Rectal smooth muscle tissue (tissue), 1 donor: ENCODE measurements at regions not wholly inside any gene's neighbourhood (a gene's known extent, or its start where the extent isn't known, plus 50 kb on each side); places are given as distances from the start of the nearest gene placed in this dataset.
A peak's percentile ranks its signal among the peaks of the same experiment; 100 is the strongest.

ENCODE experiments used
- H3K27ac ChIP-seq: one replicate; pipeline ENCODE4 v1.7.0; 2013; ENCODE audit warnings: low read depth, low read length, inconsistent platforms
- H3K27me3 ChIP-seq: one replicate; pipeline ENCODE4 v1.7.0; 2013; ENCODE audit warnings: low read length; ENCODE audit not compliant: control insufficient read depth, insufficient read depth
- H3K36me3 ChIP-seq: one replicate; pipeline ENCODE4 v1.7.0; 2013; ENCODE audit warnings: low read length; ENCODE audit not compliant: control insufficient read depth, insufficient read depth
- H3K4me1 ChIP-seq: one replicate; pipeline ENCODE4 v1.7.0; 2013; ENCODE audit warnings: low read length; ENCODE audit not compliant: control insufficient read depth, insufficient read depth
- H3K4me3 ChIP-seq: one replicate; pipeline ENCODE4 v1.7.0; 2013; ENCODE audit warnings: low read length
- H3K9ac ChIP-seq: one replicate; pipeline ENCODE4 v1.7.0; 2013; ENCODE audit warnings: low read length

GRCh38 chr21:16577975-16578374 lies 848.2 kb downstream of the USP25 start:
- no peaks in the 10 kb centered on the region for H3K36me3 ChIP-seq
- no peaks in the 10 kb centered on the region for H3K27me3 ChIP-seq
- H3K9ac ChIP-seq: no peak overlapping the region
- no peak overlapping the region for H3K4me3 ChIP-seq
- H3K27ac ChIP-seq: no peak overlapping the region
- peaks cover 7% of the 10 kb centered on the region for H3K4me1 ChIP-seq

- Histone ChIP-seq H3K27ac (no peak overlapping the region), H3K9ac (no peak overlapping the region), H3K27me3 (no peaks in the 10 kb centered on the region)
Measured at GRCh38 chr21:16578912-16579311, 849.1 kb downstream of the USP25 start.

GRCh38 chr21:16579538-16579937 lies 849.8 kb downstream of the USP25 start:
- H3K27ac ChIP-seq: no peak overlapping the region
- H3K27me3 ChIP-seq: no peaks in the 10 kb centered on the region
- peaks cover 7% of the 10 kb centered on the region for H3K4me1 ChIP-seq
- H3K9ac ChIP-seq: no peak overlapping the region
- no peaks in the 10 kb centered on the region for H3K36me3 ChIP-seq
- no peak overlapping the region for H3K4me3 ChIP-seq

More at GRCh38 chr21:16578912-16579311, 849.1 kb downstream of the USP25 start:
- Histone ChIP-seq H3K4me1 (peaks cover 7% of the 10 kb centered on the region), H3K36me3 (no peaks in the 10 kb centered on the region), H3K4me3 (no peak overlapping the region)

GRCh38 chr21:16580661-16581060 lies 850.9 kb downstream of the USP25 start:
- Histone ChIP-seq H3K36me3 (no peaks in the 10 kb centered on the region), H3K4me1 (peaks cover 7% of the 10 kb centered on the region), H3K4me3 (no peak overlapping the region), H3K27me3 (no peaks in the 10 kb centered on the region), H3K9ac (no peak overlapping the region), H3K27ac (no peak overlapping the region)

GRCh38 chr21:16583556-16583955 lies 853.8 kb downstream of the USP25 start:
- no peak overlapping the region for H3K9ac ChIP-seq
- H3K27ac ChIP-seq: no peak overlapping the region
- no peaks in the 10 kb centered on the region for H3K27me3 ChIP-seq
- H3K36me3 ChIP-seq: no peaks in the 10 kb centered on the region
- H3K4me3 ChIP-seq: no peak overlapping the region
- peaks cover 7% of the 10 kb centered on the region for H3K4me1 ChIP-seq

DNA sequence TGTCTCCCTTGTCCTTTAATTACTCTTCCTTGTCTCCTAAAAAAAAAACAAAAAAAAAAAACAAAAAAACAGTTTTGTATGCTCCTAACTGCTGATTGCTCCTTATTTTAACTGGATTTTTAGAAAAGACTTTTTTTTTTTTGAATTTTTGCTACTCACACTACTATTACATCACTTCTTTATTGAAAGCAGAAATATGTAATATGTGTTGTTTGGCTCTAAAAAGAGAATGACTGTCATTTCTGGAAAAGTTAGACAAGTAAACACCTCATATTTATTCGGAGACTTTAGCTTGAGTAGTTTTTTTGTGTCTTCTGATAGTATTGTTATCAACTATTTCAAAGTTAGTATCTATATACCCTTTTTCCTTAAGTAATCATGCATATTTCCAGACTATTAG lies 855.0 kb downstream of the USP25 start:
- Histone ChIP-seq H3K36me3 (no peaks in the 10 kb centered on the region), H3K27me3 (no peaks in the 10 kb centered on the region), H3K9ac (no peak overlapping the region), H3K4me3 (no peak overlapping the region), H3K4me1 (peaks cover 5% of the 10 kb centered on the region), H3K27ac (no peak overlapping the region)

DNA sequence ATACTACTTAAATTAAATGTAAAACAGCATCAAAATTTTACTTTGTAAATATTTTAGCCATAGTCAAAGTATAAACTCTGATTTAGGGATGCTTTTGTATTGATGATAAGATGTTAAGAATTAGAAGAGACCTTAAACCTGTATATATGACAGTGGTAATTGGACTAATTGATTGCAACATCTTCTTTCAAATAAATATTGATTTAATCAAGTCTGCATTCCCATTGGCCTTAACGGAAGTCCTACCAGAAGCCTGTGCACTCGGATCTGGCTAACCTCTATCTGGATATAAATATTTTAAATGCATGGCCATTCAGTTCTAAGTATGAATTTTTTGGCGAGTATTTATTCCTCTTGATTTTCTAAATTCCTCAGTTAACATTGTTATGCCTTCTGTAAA lies 856.1 kb downstream of the USP25 start:
- no peak overlapping the region for H3K4me3 ChIP-seq
- no peaks in the 10 kb centered on the region for H3K36me3 ChIP-seq
- H3K9ac ChIP-seq: no peak overlapping the region
- H3K27ac ChIP-seq: no peak overlapping the region
- no peaks in the 10 kb centered on the region for H3K4me1 ChIP-seq
- H3K27me3 ChIP-seq: no peaks in the 10 kb centered on the region

DNA sequence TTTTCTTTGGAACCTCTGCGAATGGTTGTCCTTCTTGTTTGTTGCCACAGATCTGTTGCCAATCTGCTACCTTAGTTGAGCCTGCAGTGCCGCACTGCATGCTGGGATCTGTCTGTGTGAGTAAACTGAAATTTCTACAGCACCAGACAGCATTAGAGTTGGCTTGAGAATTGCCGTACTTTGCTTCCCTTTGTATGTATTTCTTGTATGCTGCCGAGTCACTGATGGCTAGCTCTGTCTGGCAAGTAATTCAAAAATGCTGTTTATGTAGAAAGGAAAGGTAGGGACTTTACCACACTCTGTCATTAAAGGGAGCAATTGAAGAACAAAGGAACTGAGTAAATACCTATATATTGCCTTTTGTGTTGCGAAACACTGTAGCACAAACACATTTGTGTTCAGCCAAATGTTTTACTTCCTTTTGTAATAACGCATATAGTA lies 857.4 kb downstream of the USP25 start:
- H3K36me3 ChIP-seq: no peaks in the 10 kb centered on the region
- no peak overlapping the region for H3K9ac ChIP-seq
- no peak overlapping the region for H3K4me3 ChIP-seq
- H3K4me1 ChIP-seq: no peaks in the 10 kb centered on the region
- no peak overlapping the region for H3K27ac ChIP-seq
- H3K27me3 ChIP-seq: no peaks in the 10 kb centered on the region

DNA sequence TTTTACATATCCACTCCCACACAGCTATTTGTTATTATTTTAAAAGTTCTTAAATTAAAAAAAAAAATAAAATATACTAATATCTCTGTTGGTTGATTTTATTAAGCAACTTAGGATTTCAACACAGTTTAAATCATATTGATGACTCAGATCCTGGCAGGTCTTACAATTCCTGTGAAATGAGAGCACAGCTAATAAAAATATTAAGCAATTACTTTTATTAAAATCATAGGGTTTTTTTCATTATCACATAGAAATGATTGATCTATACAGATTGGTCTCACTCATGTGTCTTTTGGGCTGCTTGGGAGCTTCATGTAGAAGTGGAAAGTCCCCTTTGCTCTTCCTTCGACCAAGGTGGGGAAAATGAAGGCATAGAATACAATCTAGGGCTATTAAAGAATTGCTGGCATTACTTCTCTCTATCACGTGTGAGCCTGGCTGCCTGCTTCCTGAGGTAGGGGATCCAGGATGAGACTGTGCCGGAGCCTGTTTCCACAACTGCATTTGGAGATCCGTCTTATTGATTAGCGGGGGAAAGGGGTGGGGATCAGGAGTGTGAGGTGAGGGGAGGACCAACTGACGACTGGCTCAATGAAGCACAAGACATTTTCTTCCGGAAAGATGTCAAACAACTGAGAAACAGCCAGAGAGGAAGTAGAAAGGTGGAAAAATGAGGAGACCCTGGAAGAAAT lies 858.0 kb downstream of the USP25 start:
- peak overlapping the region; percentile 50 for H3K4me3 ChIP-seq
- H3K9ac ChIP-seq: no peak overlapping the region
- no peaks in the 10 kb centered on the region for H3K36me3 ChIP-seq
- H3K27ac ChIP-seq: no peak overlapping the region
- no peaks in the 10 kb centered on the region for H3K4me1 ChIP-seq
- no peaks in the 10 kb centered on the region for H3K27me3 ChIP-seq

DNA sequence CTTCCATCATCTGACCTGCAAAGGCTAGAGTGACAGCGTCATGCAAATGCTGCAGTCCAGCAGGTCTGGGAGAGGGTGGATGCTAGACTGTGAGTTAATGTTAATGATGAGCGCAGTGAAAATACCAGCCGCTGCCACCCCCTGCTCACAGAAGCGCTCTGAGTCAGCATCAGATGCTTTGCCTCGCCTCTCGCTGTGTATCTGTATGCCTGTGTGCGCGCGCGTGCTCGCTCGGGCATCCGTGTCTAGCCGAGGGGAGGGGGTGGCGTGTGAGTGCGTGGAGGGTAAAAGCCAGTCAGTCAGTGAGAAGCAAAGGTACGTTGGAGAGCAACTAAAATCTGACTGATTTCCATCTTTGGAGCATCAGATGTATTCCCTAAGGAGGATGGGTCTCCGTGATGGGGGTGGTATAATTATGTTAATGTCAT lies 858.7 kb downstream of the USP25 start:
- H3K4me1 ChIP-seq: no peaks in the 10 kb centered on the region
- no peaks in the 10 kb centered on the region for H3K36me3 ChIP-seq
- no peak overlapping the region for H3K27ac ChIP-seq
- H3K9ac ChIP-seq: no peak overlapping the region
- H3K27me3 ChIP-seq: no peaks in the 10 kb centered on the region
- H3K4me3 ChIP-seq: peak overlapping the region; percentile 50

GRCh38 chr21:16589006-16589898 lies 859.5 kb downstream of the USP25 start:
- no peaks in the 10 kb centered on the region for H3K4me1 ChIP-seq
- H3K36me3 ChIP-seq: no peaks in the 10 kb centered on the region
- no peak overlapping the region for H3K27ac ChIP-seq
- peak overlapping the region; percentile 50 for H3K4me3 ChIP-seq
- H3K9ac ChIP-seq: no peak overlapping the region
- no peaks in the 10 kb centered on the region for H3K27me3 ChIP-seq

- Histone ChIP-seq H3K9ac (no peak overlapping the region), H3K27ac (no peak overlapping the region), H3K4me3 (no peak overlapping the region), H3K4me1 (no peaks in the 10 kb centered on the region), H3K36me3 (no peaks in the 10 kb centered on the region), H3K27me3 (no peaks in the 10 kb centered on the region)
Measured at GRCh38 chr21:16590186-16590585, 860.4 kb downstream of the USP25 start.
